ENCODE measurements at regions not wholly inside any gene's neighbourhood (a gene's known extent, or its start where the extent isn't known, plus 50 kb on each side); places are given as distances from the start of the nearest gene placed in this dataset.
"Not testable (repeated sequence)": the region's sequence is repeated elsewhere in the genome, so short reads cannot be mapped to it uniquely, and the experiment has no call there.

DNA sequence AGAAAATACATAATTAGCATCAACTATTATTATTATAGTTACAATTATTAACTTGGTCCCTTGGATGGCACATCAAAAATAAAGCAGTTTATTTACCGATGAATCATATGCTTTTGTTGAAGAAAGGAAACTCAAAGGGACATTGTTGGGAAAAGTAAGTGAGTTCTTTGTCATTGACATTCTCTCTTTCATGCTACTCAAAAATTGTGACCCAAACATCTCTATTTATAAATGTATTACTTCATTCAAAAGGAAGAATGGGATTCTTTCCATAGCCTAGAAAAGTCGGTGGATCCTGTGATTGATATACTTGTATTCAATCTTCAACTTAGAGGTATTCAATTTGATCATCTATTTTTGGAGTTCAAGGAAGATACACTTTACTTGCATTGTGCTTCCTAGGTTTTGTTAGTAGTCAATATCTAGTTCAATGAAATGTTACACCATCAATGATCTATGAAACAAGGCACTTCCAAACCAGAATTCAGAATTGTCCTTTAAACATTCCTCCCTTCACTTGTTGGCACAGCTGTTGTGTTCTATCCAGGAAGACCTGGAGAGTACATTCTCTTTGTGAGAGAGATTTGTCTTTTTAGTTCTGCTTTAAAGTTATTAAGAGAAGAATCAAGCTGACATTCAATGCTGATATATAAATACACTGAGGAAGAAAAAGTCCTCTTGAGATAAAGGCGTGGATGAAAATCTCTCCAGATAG lies 235.2 kb downstream of the TMEM26 start:
- H3K27ac ChIP-seq: no peak overlapping the region
- TF ChIP-seq, protein P1, sequence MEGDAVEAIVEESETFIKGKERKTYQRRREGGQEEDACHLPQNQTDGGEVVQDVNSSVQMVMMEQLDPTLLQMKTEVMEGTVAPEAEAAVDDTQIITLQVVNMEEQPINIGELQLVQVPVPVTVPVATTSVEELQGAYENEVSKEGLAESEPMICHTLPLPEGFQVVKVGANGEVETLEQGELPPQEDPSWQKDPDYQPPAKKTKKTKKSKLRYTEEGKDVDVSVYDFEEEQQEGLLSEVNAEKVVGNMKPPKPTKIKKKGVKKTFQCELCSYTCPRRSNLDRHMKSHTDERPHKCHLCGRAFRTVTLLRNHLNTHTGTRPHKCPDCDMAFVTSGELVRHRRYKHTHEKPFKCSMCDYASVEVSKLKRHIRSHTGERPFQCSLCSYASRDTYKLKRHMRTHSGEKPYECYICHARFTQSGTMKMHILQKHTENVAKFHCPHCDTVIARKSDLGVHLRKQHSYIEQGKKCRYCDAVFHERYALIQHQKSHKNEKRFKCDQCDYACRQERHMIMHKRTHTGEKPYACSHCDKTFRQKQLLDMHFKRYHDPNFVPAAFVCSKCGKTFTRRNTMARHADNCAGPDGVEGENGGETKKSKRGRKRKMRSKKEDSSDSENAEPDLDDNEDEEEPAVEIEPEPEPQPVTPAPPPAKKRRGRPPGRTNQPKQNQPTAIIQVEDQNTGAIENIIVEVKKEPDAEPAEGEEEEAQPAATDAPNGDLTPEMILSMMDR (conservative IDR thresholded peaks at IDR 0.05): no peak

DNA sequence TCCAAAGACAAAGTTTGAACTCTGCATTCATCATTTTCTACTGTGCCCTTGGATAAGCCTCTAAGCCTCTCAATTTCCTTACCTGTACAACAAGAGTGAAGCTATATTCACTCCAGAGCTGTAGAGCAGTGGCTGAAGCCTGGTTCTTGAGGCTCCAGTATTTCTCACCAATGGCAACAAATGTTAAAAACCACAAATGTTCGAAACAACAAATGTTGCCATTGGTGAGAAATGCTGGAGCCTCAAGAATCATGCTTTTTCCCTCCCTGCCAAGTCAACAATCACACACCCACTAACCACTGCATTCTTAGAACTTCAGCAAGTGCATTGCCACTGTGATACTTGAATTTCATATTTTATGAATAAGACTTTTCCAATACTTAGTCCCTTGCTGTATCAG lies 237.9 kb downstream of the TMEM26 start:
- TF ChIP-seq, protein P1 (conservative IDR thresholded peaks at IDR 0.05): no peak

DNA sequence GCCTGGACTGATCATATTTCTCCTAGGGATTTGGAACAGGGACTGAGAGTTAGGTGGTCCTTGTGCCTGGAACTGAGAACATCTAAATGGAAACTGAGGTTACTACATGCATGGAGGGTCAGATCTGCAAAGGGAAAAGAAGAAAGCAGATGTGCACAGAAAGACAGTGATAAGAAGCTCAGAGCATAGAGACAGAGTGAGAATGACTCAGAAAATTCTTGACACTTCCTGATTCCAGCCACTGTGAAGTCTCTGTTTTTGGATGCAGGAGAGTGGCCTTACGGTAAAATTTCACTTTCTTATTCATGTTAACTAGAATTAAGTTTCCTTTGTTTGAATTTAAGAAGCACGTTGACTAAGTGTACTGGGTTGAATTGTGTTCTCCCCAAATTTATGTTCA lies 241.7 kb downstream of the TMEM26 start:
- TF ChIP-seq, protein P1 (conservative IDR thresholded peaks at IDR 0.05): no peak
- H3K27ac ChIP-seq: no peak overlapping the region

More for the DNA sequence above, 237.9 kb downstream of the TMEM26 start:
- H3K27ac ChIP-seq: no peak overlapping the region

DNA sequence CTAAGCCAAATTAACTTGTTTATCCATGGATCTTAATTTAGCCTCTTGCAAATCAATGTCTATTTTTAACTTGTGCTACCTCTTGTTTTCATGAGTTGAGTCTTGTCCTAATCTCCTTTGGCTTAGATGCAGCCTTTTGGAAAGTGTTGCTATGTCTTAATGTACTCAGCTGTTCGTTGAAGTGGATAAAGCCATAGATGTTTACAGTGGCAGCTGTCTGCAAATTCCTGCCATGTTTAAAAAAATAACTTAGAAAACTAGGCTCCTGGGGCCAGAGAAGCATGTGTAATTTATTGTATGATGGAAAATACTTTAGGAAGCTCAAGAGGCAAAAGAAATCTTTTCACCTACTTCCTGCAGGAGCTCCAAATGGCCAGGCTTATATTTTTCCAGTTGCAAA lies 253.1 kb upstream of the RHOBTB1 start:
- H3K27ac ChIP-seq: no peak overlapping the region
- TF ChIP-seq, protein P1 (conservative IDR thresholded peaks at IDR 0.05): no peak

DNA sequence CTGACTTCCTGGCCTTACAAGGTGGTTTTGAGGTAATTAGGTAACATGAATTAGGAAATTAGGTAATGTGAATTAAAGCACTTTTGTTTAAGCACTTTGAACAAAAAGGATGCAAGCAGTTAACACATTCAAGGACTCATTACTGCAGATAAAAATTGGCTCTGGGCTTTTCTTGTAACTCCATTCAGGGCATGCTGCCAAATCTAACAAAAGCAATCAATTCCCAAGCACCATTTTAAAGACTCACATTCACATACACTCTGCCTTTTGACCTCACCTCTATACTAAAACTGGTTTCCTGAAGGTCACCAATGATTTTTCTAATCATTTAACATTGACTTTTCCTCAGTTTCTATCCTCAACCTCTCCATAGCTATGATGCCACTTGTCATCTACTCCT lies 251.2 kb upstream of the RHOBTB1 start:
- no peak overlapping the region for H3K27ac ChIP-seq
- TF ChIP-seq, protein P1 (conservative IDR thresholded peaks at IDR 0.05): no peak

DNA sequence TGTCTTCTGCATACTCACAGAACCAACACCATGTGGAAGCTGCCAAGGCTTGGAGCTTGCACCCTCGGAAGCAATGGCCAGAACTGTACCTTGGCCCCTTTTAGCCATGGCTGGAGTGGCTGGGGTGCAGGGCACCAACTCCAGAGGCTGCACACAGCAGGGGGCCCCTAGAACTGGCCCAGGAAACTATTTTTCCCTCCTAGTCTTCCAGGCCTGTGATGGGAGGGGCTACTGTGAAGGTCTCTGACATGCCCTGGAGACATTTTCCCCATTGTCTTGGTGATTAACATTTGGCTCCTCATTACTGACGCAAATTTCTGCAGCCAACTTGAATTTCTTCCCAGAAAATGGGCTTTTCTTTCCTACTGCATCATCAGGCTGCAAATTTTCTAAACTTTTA lies 248.6 kb upstream of the RHOBTB1 start:
- not testable (repeated sequence) for H3K27ac ChIP-seq

DNA sequence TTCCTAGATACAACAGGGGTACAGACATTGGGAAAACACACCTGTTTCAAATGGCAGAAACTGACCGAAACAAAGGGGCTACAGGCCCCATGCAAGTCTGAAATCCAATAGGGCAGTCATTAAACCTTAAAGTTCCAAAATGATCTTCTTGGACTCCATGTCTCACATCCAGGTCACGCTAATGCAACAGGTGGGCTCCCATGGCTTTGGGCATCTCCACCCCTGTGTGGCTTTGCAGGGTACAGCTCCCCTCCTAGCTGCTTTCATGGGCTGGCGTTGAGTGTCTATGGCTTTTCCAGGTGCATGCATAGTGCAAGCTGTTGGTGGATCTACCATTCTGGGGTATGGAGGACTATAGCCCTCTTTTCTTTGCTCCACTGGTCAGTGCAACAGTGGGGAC lies 248.1 kb upstream of the RHOBTB1 start:
- H3K27ac ChIP-seq: no peak overlapping the region
- TF ChIP-seq, protein P1 (conservative IDR thresholded peaks at IDR 0.05): no peak

DNA sequence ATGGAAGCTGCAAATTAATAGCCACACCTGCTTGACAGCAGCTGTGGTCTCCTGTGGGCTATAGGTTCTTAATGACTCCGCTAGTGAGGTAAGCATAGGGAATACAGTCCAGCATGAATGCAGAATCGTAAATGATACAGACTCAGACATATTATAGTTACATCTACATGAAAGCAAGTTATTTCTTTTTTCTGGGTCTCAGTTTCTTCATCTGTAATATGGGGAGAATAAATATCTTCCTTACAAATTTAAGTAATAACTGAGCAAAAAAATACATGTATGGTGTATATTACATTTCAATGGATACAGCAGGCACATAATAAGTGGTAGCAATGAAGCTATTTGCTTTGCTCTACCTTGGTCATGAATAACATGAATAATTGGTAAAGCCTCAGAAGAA lies 245.9 kb upstream of the RHOBTB1 start:
- no peak overlapping the region for H3K27ac ChIP-seq
- TF ChIP-seq, protein P1 (conservative IDR thresholded peaks at IDR 0.05): no peak

All from VCaP (cell line).